ENCODE measurements at regions not wholly inside any gene's neighbourhood (a gene's known extent, or its start where the extent isn't known, plus 50 kb on each side); places are given as distances from the start of the nearest gene placed in this dataset.

GRCh38 chr2:238517209-238517608 is 90.5 kb downstream of the ASB1 start:
- TF ChIP-seq EP300 (IDR thresholded peaks at IDR 0.05) (no peak), CTCF (IDR thresholded peaks at IDR 0.05) (no peak)

Data from ovary (tissue), 3 donors.